Epithelial cell of esophagus (primary cell): ENCODE measurements at regions not wholly inside any gene's neighbourhood (a gene's known extent, or its start where the extent isn't known, plus 50 kb on each side); places are given as distances from the start of the nearest gene placed in this dataset.

Experiments used
- DNase-seq: peaks from one replicate; pipeline ENCODE4 v3.0.0; 2010; ENCODE audit warnings: low read depth
- H3K4me3 ChIP-seq: 2 replicates; pipeline ENCODE4 v1.5.1; 2011; ENCODE audit warnings: mild to moderate bottlenecking, low read length, control low read depth
- TF ChIP-seq, protein P1 (sequence below): IDR thresholded peaks from 2 replicates; pipeline ENCODE4 v1.5.1; 2011; ENCODE audit warnings: low read depth, mild to moderate bottlenecking, low read length, control low read depth, inconsistent platforms; ENCODE audit not compliant: insufficient read depth; ENCODE audit errors: missing control alignments

GRCh38 chr15:31516440-31516839, 189.8 kb downstream of the KLF13 start:
- no peak for DNase-seq
- TF ChIP-seq, protein P1, sequence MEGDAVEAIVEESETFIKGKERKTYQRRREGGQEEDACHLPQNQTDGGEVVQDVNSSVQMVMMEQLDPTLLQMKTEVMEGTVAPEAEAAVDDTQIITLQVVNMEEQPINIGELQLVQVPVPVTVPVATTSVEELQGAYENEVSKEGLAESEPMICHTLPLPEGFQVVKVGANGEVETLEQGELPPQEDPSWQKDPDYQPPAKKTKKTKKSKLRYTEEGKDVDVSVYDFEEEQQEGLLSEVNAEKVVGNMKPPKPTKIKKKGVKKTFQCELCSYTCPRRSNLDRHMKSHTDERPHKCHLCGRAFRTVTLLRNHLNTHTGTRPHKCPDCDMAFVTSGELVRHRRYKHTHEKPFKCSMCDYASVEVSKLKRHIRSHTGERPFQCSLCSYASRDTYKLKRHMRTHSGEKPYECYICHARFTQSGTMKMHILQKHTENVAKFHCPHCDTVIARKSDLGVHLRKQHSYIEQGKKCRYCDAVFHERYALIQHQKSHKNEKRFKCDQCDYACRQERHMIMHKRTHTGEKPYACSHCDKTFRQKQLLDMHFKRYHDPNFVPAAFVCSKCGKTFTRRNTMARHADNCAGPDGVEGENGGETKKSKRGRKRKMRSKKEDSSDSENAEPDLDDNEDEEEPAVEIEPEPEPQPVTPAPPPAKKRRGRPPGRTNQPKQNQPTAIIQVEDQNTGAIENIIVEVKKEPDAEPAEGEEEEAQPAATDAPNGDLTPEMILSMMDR: no peak
- H3K4me3 ChIP-seq: no peak overlapping the region

GRCh38 chr15:31516874-31517273, 190.2 kb downstream of the KLF13 start:
- DNase-seq: no peak
- TF ChIP-seq, protein P1: no peak
- no peak overlapping the region for H3K4me3 ChIP-seq

GRCh38 chr15:31517711-31518110, 191.1 kb downstream of the KLF13 start:
- no peak for DNase-seq
- TF ChIP-seq, protein P1: no peak
- H3K4me3 ChIP-seq: no peak overlapping the region

DNA sequence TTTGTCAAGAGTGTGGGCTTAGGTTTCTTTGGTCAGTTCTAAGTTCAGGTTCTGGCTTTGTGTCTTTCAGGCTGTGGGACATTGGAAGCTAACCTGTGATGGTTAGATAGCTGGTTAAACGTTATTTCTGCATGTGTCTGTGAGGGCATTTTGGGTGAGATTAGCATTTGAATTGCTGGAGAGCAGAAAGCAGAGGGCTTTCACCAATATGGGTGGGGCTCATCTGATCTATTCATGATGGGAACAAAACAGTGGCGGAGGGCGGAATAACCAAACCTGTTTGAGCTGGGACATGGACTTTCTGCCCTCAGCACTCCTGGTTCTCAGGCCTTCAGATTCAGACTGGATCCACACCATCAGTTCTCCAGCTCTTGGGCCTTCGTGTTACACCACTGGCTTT, 195.4 kb downstream of the KLF13 start:
- no peak overlapping the region for H3K4me3 ChIP-seq
- DNase-seq: no peak
- TF ChIP-seq, protein P1: no peak

DNA sequence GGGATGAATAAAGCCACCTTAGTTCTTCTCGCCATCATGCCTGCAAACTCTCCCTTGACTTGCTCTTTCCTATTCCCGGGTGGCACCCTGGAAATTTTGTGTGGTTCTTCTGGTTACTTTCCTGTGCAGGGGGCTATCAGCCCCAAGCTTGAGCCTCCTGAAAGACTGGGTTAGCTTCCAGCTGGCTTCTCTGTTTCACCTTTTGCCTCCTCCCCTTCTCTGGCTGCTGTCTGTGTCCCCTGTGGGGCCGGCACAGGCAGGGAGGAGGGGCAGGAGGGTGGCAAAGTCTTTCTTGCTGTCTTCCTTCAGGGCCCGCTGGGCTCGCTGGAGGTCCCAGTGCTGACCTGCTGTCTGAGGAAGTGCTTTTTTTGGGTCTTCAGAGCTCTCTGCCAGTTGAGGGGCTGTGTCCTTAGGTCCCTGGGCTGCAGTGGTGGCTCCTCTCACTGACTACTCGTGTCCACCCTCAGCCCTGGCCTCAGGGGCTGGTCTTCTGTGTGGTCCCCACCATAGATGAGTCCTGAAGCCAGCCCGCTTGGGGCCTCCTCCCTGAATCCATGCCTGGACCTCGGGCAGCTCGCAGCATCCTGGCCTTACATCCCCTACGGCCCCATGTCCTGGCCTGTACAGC, 196.5 kb downstream of the KLF13 start:
- H3K4me3 ChIP-seq: no peak overlapping the region
- TF ChIP-seq, protein P1: no peak
- no peak for DNase-seq

- H3K4me3 ChIP-seq: no peak overlapping the region
- no peak for DNase-seq
- TF ChIP-seq, protein P1: no peak
Measured at GRCh38 chr15:31523655-31524049, 197.0 kb downstream of the KLF13 start.

DNA sequence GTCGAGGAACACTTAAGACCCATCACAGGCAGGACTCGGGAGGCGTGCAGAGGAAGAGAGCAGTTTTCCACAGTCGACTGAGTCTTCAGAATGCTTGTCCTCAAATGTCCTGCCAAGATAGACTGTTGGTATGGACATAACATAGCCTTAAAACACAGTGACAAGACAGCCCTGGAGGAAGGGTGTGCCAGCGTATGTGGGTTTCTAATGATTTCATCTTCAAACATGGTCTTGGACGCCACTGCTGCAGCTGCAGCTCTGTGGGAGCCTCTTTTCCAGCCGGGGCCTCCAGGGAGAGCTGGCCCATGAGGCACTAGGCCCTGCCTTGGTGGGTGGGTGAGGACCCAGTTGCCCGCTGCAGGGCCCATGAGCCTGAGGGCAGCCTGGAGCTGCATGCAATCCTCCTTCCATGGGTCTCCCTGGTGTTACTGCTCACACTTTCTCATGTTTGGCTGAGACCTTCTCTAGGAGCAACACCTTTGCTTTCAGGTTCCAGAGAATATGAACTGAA, 198.6 kb downstream of the KLF13 start:
- TF ChIP-seq, protein P1: no peak
- no peak for DNase-seq
- no peak overlapping the region for H3K4me3 ChIP-seq
